ENCODE measurements at regions not wholly inside any gene's neighbourhood (a gene's known extent, or its start where the extent isn't known, plus 50 kb on each side); places are given as distances from the start of the nearest gene placed in this dataset.

DNA sequence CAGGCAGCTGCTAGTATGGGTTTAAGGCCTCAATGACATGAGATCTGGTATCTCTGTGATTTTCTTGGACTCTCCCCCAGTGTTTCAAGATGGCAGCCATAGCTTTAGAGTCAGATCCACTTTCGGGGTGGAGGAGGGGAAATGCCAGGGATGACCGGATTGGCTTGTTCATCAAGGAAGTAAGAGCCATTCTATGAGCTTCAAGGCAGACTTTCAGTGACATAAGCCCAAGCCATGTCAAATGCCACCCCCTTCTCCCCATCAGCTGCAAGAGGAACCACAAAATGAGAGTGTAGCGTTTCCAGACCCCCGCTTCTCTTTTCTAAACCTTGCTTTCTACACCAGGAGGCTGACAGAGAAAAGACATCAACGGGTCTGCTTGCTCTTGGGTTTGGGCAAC lies 271.8 kb downstream of the PSAT1 start:
- peaks cover 13% of the 10 kb centered on the region for H3K27me3 Mint-ChIP-seq (ENCODE audit: unreplicated experiment)
- CTCF ChIA-PET = no interaction called here
- peaks cover 4% of the 10 kb centered on the region for H3K9me3 Mint-ChIP-seq (ENCODE audit: low read depth, unreplicated experiment)
- no peak overlapping the region for H3K4me3 Mint-ChIP-seq (ENCODE audit: low read depth, unreplicated experiment)
- no peak for DNase-seq
- intact Hi-C loops (cut with micrococcal nuclease; ENCODE audit: unreplicated experiment) = no loop called here
- TF ChIP-seq, protein P1, sequence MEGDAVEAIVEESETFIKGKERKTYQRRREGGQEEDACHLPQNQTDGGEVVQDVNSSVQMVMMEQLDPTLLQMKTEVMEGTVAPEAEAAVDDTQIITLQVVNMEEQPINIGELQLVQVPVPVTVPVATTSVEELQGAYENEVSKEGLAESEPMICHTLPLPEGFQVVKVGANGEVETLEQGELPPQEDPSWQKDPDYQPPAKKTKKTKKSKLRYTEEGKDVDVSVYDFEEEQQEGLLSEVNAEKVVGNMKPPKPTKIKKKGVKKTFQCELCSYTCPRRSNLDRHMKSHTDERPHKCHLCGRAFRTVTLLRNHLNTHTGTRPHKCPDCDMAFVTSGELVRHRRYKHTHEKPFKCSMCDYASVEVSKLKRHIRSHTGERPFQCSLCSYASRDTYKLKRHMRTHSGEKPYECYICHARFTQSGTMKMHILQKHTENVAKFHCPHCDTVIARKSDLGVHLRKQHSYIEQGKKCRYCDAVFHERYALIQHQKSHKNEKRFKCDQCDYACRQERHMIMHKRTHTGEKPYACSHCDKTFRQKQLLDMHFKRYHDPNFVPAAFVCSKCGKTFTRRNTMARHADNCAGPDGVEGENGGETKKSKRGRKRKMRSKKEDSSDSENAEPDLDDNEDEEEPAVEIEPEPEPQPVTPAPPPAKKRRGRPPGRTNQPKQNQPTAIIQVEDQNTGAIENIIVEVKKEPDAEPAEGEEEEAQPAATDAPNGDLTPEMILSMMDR (IDR thresholded peaks at IDR 0.05; ENCODE audit: unreplicated experiment) = no peak
- H3K36me3 Mint-ChIP-seq (ENCODE audit: insufficient read depth, unreplicated experiment) = no peaks in the 10 kb centered on the region
- H3K27ac Mint-ChIP-seq (ENCODE audit: unreplicated experiment) = no peak overlapping the region
- BruUV-seq (replicated peaks) = no TSS peak
- H3K4me1 Mint-ChIP-seq (ENCODE audit: low read depth, unreplicated experiment) = no peaks in the 10 kb centered on the region

DNA sequence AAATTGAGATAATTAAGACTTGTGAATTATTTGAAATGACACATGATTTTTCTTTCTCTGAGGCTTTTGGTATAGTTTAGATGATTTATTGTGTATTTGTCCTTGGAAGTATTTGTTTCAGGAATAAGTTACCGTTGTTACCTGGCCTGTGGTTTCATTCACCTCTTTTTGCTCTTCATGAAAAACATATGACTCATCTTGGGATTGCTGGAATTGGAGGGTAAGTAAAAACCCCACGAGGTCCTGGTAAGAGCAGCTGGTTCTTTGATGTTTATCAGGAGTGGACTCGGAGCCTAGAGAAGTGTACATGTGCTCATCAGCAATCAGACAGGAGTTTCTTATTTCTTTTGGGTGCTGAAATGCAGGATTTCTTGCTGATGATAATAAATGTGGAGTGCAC lies 275.3 kb downstream of the PSAT1 start:
- Mint-ChIP-seq H3K9me3 (ENCODE audit: low read depth, unreplicated experiment) (peaks cover 4% of the 10 kb centered on the region), H3K4me3 (ENCODE audit: low read depth, unreplicated experiment) (no peak overlapping the region), H3K27me3 (ENCODE audit: unreplicated experiment) (peaks cover 24% of the 10 kb centered on the region), H3K27ac (ENCODE audit: unreplicated experiment) (no peak overlapping the region), H3K36me3 (ENCODE audit: insufficient read depth, unreplicated experiment) (no peaks in the 10 kb centered on the region), H3K4me1 (ENCODE audit: low read depth, unreplicated experiment) (no peaks in the 10 kb centered on the region)
- no peak for DNase-seq
- no TSS peak for BruUV-seq (replicated peaks)
- CTCF ChIA-PET = interaction anchor here (1.1 kb wide), 1 partner anchor 9 kb away, joined by 3 read pairs; no protein-coding TSS in a partner anchor
- intact Hi-C loops (cut with micrococcal nuclease; ENCODE audit: unreplicated experiment) = no loop called here
- TF ChIP-seq, protein P1 (IDR thresholded peaks at IDR 0.05; ENCODE audit: unreplicated experiment) = no peak

DNA sequence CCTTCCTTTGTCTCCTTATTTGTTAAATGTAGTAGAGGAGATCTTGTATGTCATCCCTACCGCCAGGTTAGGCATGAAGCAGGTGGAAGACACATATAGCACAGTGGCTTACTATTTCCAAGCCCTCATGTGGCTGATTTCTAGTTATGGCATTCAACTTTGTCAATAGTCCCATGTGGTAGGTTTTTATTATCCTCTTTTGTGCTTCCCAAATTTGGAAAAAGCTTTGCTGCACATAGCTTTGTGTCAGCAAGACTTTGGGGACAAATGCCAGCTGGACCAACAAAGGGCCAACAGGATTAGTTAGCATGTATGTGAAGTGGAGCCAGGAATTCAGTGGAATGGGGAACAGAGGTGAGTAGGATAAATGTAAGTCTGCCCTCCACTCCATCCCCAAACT lies 276.3 kb downstream of the PSAT1 start:
- peaks cover 24% of the 10 kb centered on the region for H3K27me3 Mint-ChIP-seq (ENCODE audit: unreplicated experiment)
- CTCF ChIA-PET = interaction anchor here (0.7 kb wide), 1 partner anchor 730 kb away, joined by 3 read pairs; no protein-coding TSS in a partner anchor
- no peak overlapping the region for H3K4me3 Mint-ChIP-seq (ENCODE audit: low read depth, unreplicated experiment)
- TF ChIP-seq, protein P1 (IDR thresholded peaks at IDR 0.05; ENCODE audit: unreplicated experiment) = no peak
- no peak for DNase-seq
- no TSS peak for BruUV-seq (replicated peaks)
- H3K36me3 Mint-ChIP-seq (ENCODE audit: insufficient read depth, unreplicated experiment) = no peaks in the 10 kb centered on the region
- no peaks in the 10 kb centered on the region for H3K4me1 Mint-ChIP-seq (ENCODE audit: low read depth, unreplicated experiment)
- H3K9me3 Mint-ChIP-seq (ENCODE audit: low read depth, unreplicated experiment) = peaks cover 4% of the 10 kb centered on the region
- intact Hi-C loops (cut with micrococcal nuclease; ENCODE audit: unreplicated experiment) = no loop called here
- no peak overlapping the region for H3K27ac Mint-ChIP-seq (ENCODE audit: unreplicated experiment)

DNA sequence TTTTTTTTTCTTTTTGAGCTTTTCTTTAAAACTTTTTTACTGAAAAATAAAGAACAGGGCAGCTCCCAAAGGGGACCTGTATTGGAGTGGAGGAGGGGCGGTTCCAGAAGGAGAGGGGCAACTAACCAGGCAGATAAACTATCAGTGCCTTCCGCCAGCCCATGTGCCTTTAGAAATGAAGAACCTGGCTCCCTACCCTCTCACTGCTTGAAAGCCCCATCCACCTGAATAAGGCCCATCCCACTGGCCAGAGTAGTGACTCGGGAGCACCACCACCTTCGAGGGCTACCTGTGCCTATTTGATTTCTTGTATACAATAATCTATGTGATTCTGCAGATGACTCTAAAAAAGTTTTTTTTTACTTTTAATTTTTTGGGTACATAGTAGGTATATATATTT lies 276.7 kb downstream of the PSAT1 start:
- Mint-ChIP-seq H3K4me3 (ENCODE audit: low read depth, unreplicated experiment) (no peak overlapping the region), H3K4me1 (ENCODE audit: low read depth, unreplicated experiment) (no peaks in the 10 kb centered on the region), H3K36me3 (ENCODE audit: insufficient read depth, unreplicated experiment) (no peaks in the 10 kb centered on the region), H3K9me3 (ENCODE audit: low read depth, unreplicated experiment) (peaks cover 4% of the 10 kb centered on the region), H3K27ac (ENCODE audit: unreplicated experiment) (no peak overlapping the region), H3K27me3 (ENCODE audit: unreplicated experiment) (peaks cover 24% of the 10 kb centered on the region)
- DNase-seq = no peak
- no TSS peak for BruUV-seq (replicated peaks)
- CTCF ChIA-PET = interaction anchor here (0.7 kb wide), 1 partner anchor 730 kb away, joined by 3 read pairs; no protein-coding TSS in a partner anchor
- intact Hi-C loops (cut with micrococcal nuclease; ENCODE audit: unreplicated experiment) = no loop called here
- TF ChIP-seq, protein P1 (IDR thresholded peaks at IDR 0.05; ENCODE audit: unreplicated experiment) = no peak
